ENCODE measurements at regions not wholly inside any gene's neighbourhood (a gene's known extent, or its start where the extent isn't known, plus 50 kb on each side); places are given as distances from the start of the nearest gene placed in this dataset.

DNA sequence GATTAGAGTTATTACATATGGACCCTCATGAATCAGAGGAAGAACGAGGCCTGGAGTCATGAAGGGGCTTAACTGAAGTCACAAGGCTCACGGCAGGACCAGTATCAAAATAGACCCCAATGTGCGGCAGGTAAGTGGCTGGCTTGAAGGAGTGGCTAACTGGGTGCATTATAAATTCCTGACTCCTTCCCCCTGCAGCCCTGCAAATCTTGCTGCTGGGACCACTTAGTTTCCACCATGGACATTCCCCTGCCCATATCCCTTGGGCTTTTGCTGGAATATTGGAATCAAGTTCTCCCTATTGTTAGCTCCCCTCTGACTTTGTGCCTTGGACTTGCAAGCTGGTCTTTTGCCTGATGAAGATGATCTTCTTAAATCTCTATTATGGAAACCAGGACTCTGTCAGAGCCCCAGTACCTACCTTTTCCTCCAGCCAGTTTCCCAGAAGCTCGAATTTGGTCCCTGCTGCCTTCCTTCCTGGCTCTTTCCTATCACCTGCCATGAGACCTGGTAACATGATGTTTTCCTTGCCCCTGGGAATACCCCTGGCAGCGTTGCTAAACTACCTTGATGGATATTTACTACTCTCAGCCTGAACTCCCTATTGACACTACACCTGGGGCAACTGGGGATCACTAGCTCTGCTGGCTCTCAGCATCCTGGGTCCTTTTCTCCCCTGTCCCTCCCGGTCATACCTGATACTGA is 156.0 kb upstream of the JUN start:
- Histone ChIP-seq H3K4me3 (no peak overlapping the region), H3K27me3 (no peaks in the 10 kb centered on the region), H3K27ac (no peak overlapping the region), H3K9me3 (no peaks in the 10 kb centered on the region), H3K36me3 (no peaks in the 10 kb centered on the region), H3K4me1 (no peaks in the 10 kb centered on the region)
- DNase-seq (ENCODE audit: low spot score in 2 of 2) = no peak
- intact Hi-C loops (cut with DNase I) = no loop called here
- TF ChIP-seq, protein P1, sequence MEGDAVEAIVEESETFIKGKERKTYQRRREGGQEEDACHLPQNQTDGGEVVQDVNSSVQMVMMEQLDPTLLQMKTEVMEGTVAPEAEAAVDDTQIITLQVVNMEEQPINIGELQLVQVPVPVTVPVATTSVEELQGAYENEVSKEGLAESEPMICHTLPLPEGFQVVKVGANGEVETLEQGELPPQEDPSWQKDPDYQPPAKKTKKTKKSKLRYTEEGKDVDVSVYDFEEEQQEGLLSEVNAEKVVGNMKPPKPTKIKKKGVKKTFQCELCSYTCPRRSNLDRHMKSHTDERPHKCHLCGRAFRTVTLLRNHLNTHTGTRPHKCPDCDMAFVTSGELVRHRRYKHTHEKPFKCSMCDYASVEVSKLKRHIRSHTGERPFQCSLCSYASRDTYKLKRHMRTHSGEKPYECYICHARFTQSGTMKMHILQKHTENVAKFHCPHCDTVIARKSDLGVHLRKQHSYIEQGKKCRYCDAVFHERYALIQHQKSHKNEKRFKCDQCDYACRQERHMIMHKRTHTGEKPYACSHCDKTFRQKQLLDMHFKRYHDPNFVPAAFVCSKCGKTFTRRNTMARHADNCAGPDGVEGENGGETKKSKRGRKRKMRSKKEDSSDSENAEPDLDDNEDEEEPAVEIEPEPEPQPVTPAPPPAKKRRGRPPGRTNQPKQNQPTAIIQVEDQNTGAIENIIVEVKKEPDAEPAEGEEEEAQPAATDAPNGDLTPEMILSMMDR (IDR thresholded peaks at IDR 0.05) = no peak

DNA sequence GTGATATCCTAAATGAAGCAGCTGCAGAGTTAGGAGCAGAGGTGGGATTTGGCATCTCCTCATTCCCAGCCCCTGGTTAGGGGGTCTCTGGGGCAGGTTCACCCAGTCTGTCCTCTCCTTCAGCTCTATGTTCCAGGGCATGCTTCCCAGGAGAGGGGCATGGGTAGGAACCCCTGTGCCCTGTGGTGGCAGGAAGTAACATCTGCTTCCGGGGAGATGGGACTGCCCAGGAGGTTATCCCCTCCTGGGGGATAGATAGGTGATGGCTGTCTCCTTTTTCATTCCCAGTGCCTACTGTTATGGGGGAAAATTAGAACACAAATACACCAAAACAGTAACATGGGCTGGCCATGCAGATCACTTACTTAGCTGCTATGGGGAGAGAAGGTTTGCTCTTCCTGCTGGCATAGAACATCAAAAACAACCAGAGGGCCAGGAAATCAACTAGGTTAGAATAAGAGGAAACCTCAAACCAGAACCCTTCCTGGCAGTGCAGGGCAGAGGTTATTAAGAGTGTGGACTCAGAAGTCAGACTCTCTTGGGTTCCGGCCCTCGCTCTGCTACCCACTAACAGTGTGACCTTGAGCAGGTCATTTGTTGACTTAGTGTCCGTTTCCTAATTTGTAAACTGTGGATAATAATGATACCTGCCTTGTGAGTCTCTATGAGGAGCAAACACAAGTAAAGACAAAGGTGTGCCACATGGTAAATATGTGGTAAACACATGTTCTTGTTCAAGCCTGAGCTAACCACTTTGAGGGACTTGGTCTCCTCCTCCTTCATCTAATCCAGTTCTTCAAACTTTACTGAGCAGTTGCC is 157.8 kb upstream of the JUN start:
- Histone ChIP-seq H3K27ac (no peak overlapping the region), H3K27me3 (no peaks in the 10 kb centered on the region), H3K36me3 (no peaks in the 10 kb centered on the region), H3K9me3 (no peaks in the 10 kb centered on the region), H3K4me3 (no peak overlapping the region), H3K4me1 (no peaks in the 10 kb centered on the region)
- no peak for DNase-seq (ENCODE audit: low spot score in 2 of 2)
- TF ChIP-seq, protein P1 (IDR thresholded peaks at IDR 0.05) = no peak
- intact Hi-C loops (cut with DNase I) = no loop called here

DNA sequence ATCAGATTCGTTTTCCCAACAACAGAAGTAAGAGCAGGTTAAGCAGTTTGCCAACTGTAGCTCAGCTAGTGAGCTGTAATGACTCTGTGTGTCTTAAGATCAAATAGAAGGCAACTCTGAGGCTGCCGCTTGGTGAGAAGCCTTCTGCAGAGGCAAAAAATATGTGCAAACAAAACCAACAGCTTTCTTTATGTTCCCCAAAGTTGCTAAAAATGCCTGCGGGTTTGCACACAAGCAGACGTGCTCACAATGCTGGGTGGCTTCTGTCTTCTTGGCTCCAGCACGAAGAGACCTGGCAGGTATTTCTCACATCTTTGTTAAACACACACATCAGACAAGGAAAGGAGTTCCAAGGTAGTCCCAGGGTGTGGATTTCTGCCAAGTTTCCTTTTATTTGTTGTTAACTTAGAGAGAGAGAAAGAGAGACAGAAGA is 158.9 kb upstream of the JUN start:
- H3K9me3 ChIP-seq = no peaks in the 10 kb centered on the region
- H3K36me3 ChIP-seq = no peaks in the 10 kb centered on the region
- DNase-seq (ENCODE audit: low spot score in 2 of 2) = no peak
- TF ChIP-seq, protein P1 (IDR thresholded peaks at IDR 0.05) = no peak
- H3K4me1 ChIP-seq = no peaks in the 10 kb centered on the region
- no peak overlapping the region for H3K4me3 ChIP-seq
- H3K27ac ChIP-seq = no peak overlapping the region
- intact Hi-C loops (cut with DNase I) = no loop called here
- H3K27me3 ChIP-seq = no peaks in the 10 kb centered on the region

DNA sequence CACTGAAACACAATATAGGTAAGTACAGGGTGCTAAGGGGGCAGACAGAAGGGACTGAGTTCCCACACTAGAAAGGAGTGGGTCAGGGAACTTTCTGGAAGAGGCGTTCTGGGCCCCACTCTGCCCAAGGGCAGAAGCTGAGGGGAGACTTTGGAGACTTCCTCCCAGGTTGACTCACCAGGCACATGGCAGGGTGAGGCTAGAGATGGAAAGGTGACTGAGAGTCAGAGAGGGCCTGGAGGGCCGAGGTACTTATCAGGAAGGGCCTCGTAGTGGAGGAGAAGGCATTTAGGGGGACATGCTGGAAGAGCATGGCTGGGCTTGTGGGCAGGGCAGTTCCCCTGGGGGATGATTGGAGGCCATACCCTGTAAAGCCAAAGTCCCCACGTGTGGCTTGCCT is 159.9 kb upstream of the JUN start:
- intact Hi-C loops (cut with DNase I) = no loop called here
- Histone ChIP-seq H3K27ac (no peak overlapping the region), H3K9me3 (no peaks in the 10 kb centered on the region), H3K4me1 (no peaks in the 10 kb centered on the region), H3K27me3 (no peaks in the 10 kb centered on the region), H3K4me3 (no peak overlapping the region), H3K36me3 (no peaks in the 10 kb centered on the region)
- DNase-seq (ENCODE audit: low spot score in 2 of 2) = no peak
- TF ChIP-seq, protein P1 (IDR thresholded peaks at IDR 0.05) = no peak

DNA sequence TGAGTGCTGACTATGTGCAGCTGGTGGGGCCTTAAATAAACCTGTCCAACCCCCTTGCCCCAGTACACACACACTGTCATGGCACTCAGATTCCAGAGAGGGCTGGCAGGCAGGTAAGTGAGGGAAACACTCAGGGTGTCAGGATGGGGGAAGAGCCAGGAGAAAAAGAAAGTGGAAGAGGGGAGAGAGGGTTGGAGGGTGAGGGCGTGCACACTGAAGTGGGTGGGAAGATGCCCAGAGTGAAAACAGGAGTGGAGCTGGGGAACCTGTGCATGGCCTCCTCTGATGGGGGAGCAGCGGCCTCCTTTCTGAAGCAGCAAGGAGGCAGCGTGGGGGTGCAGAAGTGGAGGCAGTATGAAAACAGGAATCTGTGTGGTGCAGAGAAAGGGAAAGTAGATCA is 160.6 kb upstream of the JUN start:
- TF ChIP-seq, protein P1 (IDR thresholded peaks at IDR 0.05) = no peak
- H3K9me3 ChIP-seq = no peaks in the 10 kb centered on the region
- H3K36me3 ChIP-seq = no peaks in the 10 kb centered on the region
- H3K27me3 ChIP-seq = no peaks in the 10 kb centered on the region
- no peak for DNase-seq (ENCODE audit: low spot score in 2 of 2)
- intact Hi-C loops (cut with DNase I) = no loop called here
- no peaks in the 10 kb centered on the region for H3K4me1 ChIP-seq
- H3K4me3 ChIP-seq = no peak overlapping the region
- H3K27ac ChIP-seq = no peak overlapping the region

Measured in ascending aorta (tissue), 2 donors.